Activated CD4-positive, alpha-beta T cell treated with anti-CD3 and anti-CD28 coated beads, Interleukin-10, Interleukin-2, amounts not matched to agents 100 ng/mL and 50 ng/mL, durations not matched to agents 16 hours and 8 hours (primary cell): ENCODE measurements at regions not wholly inside any gene's neighbourhood (a gene's known extent, or its start where the extent isn't known, plus 50 kb on each side); places are given as distances from the start of the nearest gene placed in this dataset.
"Not testable (repeated sequence)": the region's sequence is repeated elsewhere in the genome, so short reads cannot be mapped to it uniquely, and the experiment has no call there.

Experiments used
- DNase-seq: peaks from one replicate; pipeline ENCODE4 v3.0.0-alpha.2; 2020

GRCh38 chr4:66805582-66805981, 739.7 kb downstream of the CENPC start:
- no peak for DNase-seq

GRCh38 chr4:66804979-66805378, 740.3 kb downstream of the CENPC start:
- no peak for DNase-seq

GRCh38 chr4:66797608-66798007, 747.7 kb downstream of the CENPC start:
- no peak for DNase-seq

GRCh38 chr4:66795724-66796123, 749.6 kb downstream of the CENPC start:
- no peak for DNase-seq

- no peak for DNase-seq
These were observed 750.8 kb downstream of the CENPC start for GRCh38 chr4:66794390-66795034.

- DNase-seq: no peak
These were observed 753.6 kb downstream of the CENPC start for GRCh38 chr4:66791686-66792085.

GRCh38 chr4:66785479-66785878, 759.8 kb downstream of the CENPC start:
- DNase-seq: no peak

- DNase-seq: not testable (repeated sequence)
These were observed 762.6 kb downstream of the CENPC start for GRCh38 chr4:66782751-66783150.

GRCh38 chr4:66777097-66777496, 768.2 kb downstream of the CENPC start:
- no peak for DNase-seq

- no peak for DNase-seq
These were observed 775.9 kb downstream of the CENPC start for GRCh38 chr4:66769441-66769840.

GRCh38 chr4:66767442-66767841, 777.9 kb downstream of the CENPC start:
- DNase-seq: no peak

GRCh38 chr4:66766557-66766956, 778.7 kb downstream of the CENPC start:
- no peak for DNase-seq

GRCh38 chr4:66750273-66750672, 795.0 kb downstream of the CENPC start:
- DNase-seq: no peak

- DNase-seq: not testable (repeated sequence)
These were observed 798.4 kb downstream of the CENPC start for GRCh38 chr4:66746918-66747317.

- no peak for DNase-seq
These were observed 804.2 kb downstream of the CENPC start for GRCh38 chr4:66741081-66741480.

- no peak for DNase-seq
These were observed 808.7 kb downstream of the CENPC start for GRCh38 chr4:66736606-66737005.

GRCh38 chr4:66728280-66728679, 817.0 kb downstream of the CENPC start:
- DNase-seq: no peak

GRCh38 chr4:66712301-66712921, 832.9 kb downstream of the CENPC start:
- not testable (repeated sequence) for DNase-seq

- DNase-seq: no peak
These were observed 841.1 kb downstream of the CENPC start for GRCh38 chr4:66704243-66704642.

GRCh38 chr4:66694739-66695138, 850.6 kb downstream of the CENPC start:
- DNase-seq: no peak

- no peak for DNase-seq
These were observed 851.6 kb downstream of the CENPC start for GRCh38 chr4:66693694-66694093.

- no peak for DNase-seq
These were observed 854.2 kb downstream of the CENPC start for GRCh38 chr4:66691101-66691500.

- DNase-seq: no peak
These were observed 856.6 kb downstream of the CENPC start for GRCh38 chr4:66688674-66689073.

GRCh38 chr4:66687459-66687858, 857.8 kb downstream of the CENPC start:
- no peak for DNase-seq

GRCh38 chr4:66681962-66682361, 863.3 kb downstream of the CENPC start:
- DNase-seq: no peak
